NB4 (cell line): ENCODE measurements at regions not wholly inside any gene's neighbourhood (a gene's known extent, or its start where the extent isn't known, plus 50 kb on each side); places are given as distances from the start of the nearest gene placed in this dataset.

ENCODE experiments used
- DNase-seq: peaks from one replicate; pipeline ENCODE4 v3.0.0; 2010; ENCODE audit warnings: low read depth
- H3K4me3 ChIP-seq: one replicate; pipeline ENCODE4 v1.5.1; 2011; ENCODE audit warnings: mild to moderate bottlenecking, low read depth, low read length, moderate library complexity
- MYC ChIP-seq: IDR thresholded peaks from 2 replicates; pipeline ENCODE4 v1.6.1; 2011; ENCODE audit warnings: low read depth, low read length
- POLR2A ChIP-seq: IDR thresholded peaks from 2 replicates; pipeline ENCODE4 v1.6.1; 2011; ENCODE audit warnings: mild to moderate bottlenecking; ENCODE audit not compliant: insufficient read length; ENCODE audit errors: extremely low read depth
- TF ChIP-seq, protein P1 (sequence below): IDR thresholded peaks from one replicate; pipeline ENCODE4 v1.5.1; 2012; ENCODE audit warnings: low read depth, low read length
- TF ChIP-seq, protein P2 (sequence below): IDR thresholded peaks from 2 replicates; pipeline ENCODE4 v1.6.1; 2011; ENCODE audit warnings: low read depth, low read length

DNA sequence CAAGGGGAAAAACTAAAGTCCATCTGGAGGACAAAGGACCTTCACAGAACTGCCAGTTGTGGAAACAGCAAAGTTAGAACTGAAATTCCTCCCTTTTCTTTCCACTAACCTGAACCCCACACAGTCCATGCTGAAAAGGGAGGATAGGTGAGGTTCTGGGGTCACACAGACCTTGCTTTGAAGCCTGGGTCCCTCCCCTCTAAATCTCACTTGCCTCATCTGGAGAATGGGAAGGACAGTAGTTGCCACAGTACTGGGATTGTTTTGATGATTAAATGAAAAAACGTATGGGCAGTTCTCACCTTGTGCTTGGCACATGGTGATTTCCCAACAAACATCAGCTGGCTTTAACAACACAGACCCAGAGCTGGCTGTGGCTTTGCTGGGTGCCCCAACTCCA is 166.4 kb upstream of the LRIG1 start:
- no peak for DNase-seq
- no peak overlapping the region for H3K4me3 ChIP-seq
- TF ChIP-seq MYC: no peak
- TF ChIP-seq, protein P1, sequence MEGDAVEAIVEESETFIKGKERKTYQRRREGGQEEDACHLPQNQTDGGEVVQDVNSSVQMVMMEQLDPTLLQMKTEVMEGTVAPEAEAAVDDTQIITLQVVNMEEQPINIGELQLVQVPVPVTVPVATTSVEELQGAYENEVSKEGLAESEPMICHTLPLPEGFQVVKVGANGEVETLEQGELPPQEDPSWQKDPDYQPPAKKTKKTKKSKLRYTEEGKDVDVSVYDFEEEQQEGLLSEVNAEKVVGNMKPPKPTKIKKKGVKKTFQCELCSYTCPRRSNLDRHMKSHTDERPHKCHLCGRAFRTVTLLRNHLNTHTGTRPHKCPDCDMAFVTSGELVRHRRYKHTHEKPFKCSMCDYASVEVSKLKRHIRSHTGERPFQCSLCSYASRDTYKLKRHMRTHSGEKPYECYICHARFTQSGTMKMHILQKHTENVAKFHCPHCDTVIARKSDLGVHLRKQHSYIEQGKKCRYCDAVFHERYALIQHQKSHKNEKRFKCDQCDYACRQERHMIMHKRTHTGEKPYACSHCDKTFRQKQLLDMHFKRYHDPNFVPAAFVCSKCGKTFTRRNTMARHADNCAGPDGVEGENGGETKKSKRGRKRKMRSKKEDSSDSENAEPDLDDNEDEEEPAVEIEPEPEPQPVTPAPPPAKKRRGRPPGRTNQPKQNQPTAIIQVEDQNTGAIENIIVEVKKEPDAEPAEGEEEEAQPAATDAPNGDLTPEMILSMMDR: no peak
- no peak for TF ChIP-seq POLR2A
- TF ChIP-seq, protein P2, sequence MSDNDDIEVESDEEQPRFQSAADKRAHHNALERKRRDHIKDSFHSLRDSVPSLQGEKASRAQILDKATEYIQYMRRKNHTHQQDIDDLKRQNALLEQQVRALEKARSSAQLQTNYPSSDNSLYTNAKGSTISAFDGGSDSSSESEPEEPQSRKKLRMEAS: no peak

DNA sequence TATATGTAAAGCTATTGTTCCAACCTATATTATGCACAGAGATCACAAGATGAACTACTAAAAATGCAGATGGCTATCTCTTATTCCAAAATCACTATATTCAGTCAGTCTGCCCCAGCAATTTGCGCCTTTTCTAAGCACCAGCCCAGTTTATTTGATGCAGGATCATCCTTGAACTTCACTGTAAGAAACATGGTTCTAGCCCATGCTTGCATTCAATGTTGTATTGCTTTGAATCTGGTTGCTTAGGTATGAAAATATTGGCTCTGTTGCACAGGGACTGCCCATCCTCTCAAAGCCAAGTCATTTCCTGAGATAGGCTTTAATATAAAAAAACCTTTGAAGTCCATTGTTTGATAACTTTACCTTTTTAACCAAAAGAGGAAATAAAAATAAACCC is 170.5 kb upstream of the LRIG1 start:
- TF ChIP-seq, protein P2: no peak
- TF ChIP-seq, protein P1: no peak
- no peak for DNase-seq
- no peak overlapping the region for H3K4me3 ChIP-seq

DNA sequence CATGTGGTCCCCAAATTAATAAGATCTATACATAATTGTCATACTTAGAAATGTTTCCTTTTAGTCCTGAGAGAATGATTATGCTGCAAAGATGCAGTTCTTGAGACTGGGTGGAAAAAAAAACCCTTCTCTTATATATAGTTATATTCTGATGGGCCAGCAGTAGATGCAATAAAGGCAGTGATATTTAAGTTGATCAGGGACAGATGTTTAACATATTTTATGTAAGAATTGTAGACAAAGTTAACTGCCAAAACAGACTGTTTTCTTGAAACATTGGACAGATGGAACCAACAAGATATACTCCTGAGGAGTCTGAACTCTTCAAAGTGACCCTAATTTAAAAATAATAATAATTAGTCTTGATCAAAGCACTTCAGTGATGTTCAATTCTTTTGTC is 172.0 kb upstream of the LRIG1 start:
- no peak overlapping the region for H3K4me3 ChIP-seq
- DNase-seq: no peak
- TF ChIP-seq, protein P2: no peak
- TF ChIP-seq POLR2A (no peak), MYC (no peak)
- TF ChIP-seq, protein P1: no peak

DNA sequence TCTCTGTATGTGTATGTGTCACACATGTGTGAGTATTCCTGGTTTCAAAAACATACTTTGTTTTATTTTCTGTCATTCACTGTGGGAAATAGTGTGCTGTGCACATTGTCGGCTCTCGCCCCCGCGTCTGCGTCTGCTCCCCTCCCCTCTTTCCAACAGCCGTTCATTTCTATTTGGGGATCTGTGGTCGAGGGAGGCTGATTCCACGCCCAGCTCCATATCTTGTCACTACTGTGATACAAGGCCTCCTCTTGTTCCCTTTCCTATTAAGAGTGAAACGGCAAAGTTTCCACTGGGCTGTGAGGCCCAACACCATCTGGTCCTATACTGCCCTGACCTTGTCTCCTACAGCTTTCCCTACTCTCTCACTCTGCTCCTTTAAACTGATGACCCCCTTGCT is 172.5 kb upstream of the LRIG1 start:
- TF ChIP-seq MYC (no peak), POLR2A (no peak)
- TF ChIP-seq, protein P2: no peak
- H3K4me3 ChIP-seq: no peak overlapping the region
- DNase-seq: no peak

DNA sequence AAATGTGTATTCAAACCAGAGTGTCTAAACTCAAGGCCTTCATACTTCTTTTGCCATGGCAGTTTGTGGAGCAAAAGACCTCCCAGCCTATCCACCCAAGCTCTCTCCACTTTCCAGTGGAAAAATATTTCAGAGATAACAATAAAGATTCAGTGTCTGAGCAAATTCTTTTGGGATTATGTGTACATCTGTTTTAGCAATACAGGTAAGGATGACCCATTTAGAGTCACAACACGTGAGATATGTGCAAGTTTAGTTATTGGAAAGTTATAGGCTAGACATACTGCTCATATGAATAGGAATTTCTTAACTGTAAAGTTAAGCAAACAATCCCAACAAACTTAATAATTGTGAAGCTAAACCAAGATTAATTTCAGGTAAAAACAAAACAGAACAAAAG is 174.5 kb upstream of the LRIG1 start:
- DNase-seq: no peak
- H3K4me3 ChIP-seq: no peak overlapping the region
- no peak for TF ChIP-seq MYC
- TF ChIP-seq, protein P1: no peak
- TF ChIP-seq POLR2A: no peak
- TF ChIP-seq, protein P2: no peak

DNA sequence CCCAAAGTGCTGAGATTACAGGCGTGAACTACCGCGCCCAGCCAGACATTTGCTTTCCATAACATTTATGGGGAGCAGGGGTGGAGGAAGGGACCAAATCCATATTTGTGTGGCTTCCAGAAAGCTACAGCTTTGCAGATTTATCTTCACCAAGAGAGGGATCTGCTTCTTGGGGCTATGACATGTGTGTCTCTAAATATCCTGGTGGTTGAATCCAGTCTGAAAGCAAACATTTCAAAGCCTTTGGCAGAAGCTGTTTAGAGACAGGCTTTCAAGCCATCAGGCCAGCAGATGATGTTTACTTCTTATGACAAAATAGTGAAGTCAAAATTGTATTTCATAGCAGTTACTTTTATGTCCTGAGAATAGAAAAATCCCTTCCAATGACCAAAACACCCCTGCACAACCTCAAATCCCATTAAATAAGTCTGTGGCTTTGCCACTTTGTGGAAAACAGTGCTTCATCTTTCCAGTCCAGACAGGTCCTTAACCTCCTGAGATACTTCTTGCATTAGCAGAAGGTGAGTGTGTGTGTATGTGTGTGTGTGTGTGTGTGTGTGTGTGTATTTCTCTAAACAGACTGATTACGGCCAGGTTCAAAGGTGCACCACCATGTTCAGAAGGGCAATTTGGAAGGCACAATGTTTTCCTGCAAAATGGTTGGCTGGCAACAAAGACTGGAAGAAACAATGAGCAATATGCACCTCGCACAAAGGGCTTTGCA is 191.4 kb upstream of the LRIG1 start:
- no peak for DNase-seq
- TF ChIP-seq MYC (no peak), POLR2A (no peak)
- TF ChIP-seq, protein P2: no peak
- TF ChIP-seq, protein P1: no peak

More for the DNA sequence above, 191.4 kb upstream of the LRIG1 start:
- no peak overlapping the region for H3K4me3 ChIP-seq
